Thyroid gland (tissue), 4 donors: ENCODE measurements at regions not wholly inside any gene's neighbourhood (a gene's known extent, or its start where the extent isn't known, plus 50 kb on each side); places are given as distances from the start of the nearest gene placed in this dataset.
"Not testable (repeated sequence)": the region's sequence is repeated elsewhere in the genome, so short reads cannot be mapped to it uniquely, and the experiment has no call there.

Experiments
- DNase-seq, 2 donors: peaks; one replicate each; pipeline ENCODE4 v3.0.0-alpha.2; 2019
- H3K27ac ChIP-seq, 3 donors: fragments of 200-600 bp; sonication (generic); 1 replicate in 2 of 3; 2 replicates in 1 of 3; pipeline ENCODE4 v1.5.1; 2016 to 2019; ENCODE audit warnings: mild to moderate bottlenecking in 1 of 3, moderate library complexity in 1 of 3
- H3K27me3 ChIP-seq: fragments of 200-600 bp; sonication (generic); one replicate; pipeline ENCODE4 v1.5.1; 2019
- H3K36me3 ChIP-seq, 2 donors: fragments of 200-600 bp; sonication (generic); one replicate each; pipeline ENCODE4 v1.5.1; 2016 to 2019
- H3K4me1 ChIP-seq, 2 donors: fragments of 200-600 bp; sonication (generic); one replicate each; pipeline ENCODE4 v1.5.1; 2017 to 2019
- H3K4me3 ChIP-seq, 3 donors: fragments of 200-600 bp; sonication (generic); replicated peaks in 1 of 3; 1 replicate in 2 of 3; 2 replicates in 1 of 3; pipeline ENCODE4 v1.5.1; 2016; ENCODE audit warnings: mild to moderate bottlenecking in 1 of 3
- H3K9me3 ChIP-seq: fragments of 200-600 bp; sonication (generic); one replicate; pipeline ENCODE4 v1.5.1; 2017
- POLR2A ChIP-seq, 2 donors: fragments of 450-650 bp; IDR thresholded peaks; one replicate each; pipeline ENCODE4 v1.6.1; 2017; ENCODE audit warnings: antibody characterized with exemption in 2 of 2, mild to moderate bottlenecking in 2 of 2, moderate library complexity in 1 of 2
- WGBS, 2 donors: methylation state at CpG; one replicate each; pipeline ENCODE4 v1.1.5; 2017; 5-methylcytosine and 5-hydroxymethylcytosine counted together
- intact Hi-C: fragments of 100-400 bp; cut with DNase I; formaldehyde crosslinking; loops from one replicate; pipeline ENCODE4 v1.15.1; 2023
- TF ChIP-seq, protein P1 (sequence below), 6 experiments: fragments of 200-600 bp in 3 of 6; fragments of 450-650 bp in 3 of 6; sonication (generic) in 3 of 6; IDR thresholded peaks; one replicate each; pipeline ENCODE4 v1.5.1; 2016 to 2019; ENCODE audit warnings: antibody characterized with exemption in 6 of 6, mild to moderate bottlenecking in 2 of 6, inconsistent platforms in 1 of 6, moderate library complexity in 1 of 6

DNA sequence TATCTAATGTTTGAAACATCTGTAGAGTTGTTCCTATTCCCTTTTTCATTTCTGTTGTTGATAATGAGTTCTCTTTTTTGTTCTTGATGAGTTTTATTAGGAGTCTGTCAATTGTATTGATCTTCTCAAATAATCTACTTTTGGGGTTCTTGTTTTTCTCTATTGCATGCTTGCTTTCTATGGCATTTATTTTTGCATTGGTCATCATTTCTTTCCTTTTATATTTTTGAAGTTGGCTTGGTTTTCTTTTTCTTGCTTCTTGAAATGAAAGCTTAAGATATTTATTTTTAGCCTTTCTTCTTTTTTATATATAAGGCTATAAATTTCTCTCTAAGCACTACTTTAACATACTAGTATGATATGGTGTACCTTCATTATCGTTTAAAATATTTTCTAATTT is 381.8 kb downstream of the NPHP4 start:
- WGBS, 2 donors, result 85 to 90% methylated on average over 1 of the region's 1 CpG
- intact Hi-C loops, result no loop called here
- TF ChIP-seq, protein P1, sequence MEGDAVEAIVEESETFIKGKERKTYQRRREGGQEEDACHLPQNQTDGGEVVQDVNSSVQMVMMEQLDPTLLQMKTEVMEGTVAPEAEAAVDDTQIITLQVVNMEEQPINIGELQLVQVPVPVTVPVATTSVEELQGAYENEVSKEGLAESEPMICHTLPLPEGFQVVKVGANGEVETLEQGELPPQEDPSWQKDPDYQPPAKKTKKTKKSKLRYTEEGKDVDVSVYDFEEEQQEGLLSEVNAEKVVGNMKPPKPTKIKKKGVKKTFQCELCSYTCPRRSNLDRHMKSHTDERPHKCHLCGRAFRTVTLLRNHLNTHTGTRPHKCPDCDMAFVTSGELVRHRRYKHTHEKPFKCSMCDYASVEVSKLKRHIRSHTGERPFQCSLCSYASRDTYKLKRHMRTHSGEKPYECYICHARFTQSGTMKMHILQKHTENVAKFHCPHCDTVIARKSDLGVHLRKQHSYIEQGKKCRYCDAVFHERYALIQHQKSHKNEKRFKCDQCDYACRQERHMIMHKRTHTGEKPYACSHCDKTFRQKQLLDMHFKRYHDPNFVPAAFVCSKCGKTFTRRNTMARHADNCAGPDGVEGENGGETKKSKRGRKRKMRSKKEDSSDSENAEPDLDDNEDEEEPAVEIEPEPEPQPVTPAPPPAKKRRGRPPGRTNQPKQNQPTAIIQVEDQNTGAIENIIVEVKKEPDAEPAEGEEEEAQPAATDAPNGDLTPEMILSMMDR (IDR thresholded peaks at IDR 0.05), result no peak
- TF ChIP-seq POLR2A (IDR thresholded peaks at IDR 0.05), result no peak
- Histone ChIP-seq H3K9me3 (no peaks in the 10 kb centered on the region), H3K27ac (no peak overlapping the region), H3K4me1 (no peaks in the 10 kb centered on the region), H3K27me3 (no peaks in the 10 kb centered on the region), H3K4me3 (no peak overlapping the region), H3K36me3 (no peaks in the 10 kb centered on the region)
- no peak for DNase-seq

DNA sequence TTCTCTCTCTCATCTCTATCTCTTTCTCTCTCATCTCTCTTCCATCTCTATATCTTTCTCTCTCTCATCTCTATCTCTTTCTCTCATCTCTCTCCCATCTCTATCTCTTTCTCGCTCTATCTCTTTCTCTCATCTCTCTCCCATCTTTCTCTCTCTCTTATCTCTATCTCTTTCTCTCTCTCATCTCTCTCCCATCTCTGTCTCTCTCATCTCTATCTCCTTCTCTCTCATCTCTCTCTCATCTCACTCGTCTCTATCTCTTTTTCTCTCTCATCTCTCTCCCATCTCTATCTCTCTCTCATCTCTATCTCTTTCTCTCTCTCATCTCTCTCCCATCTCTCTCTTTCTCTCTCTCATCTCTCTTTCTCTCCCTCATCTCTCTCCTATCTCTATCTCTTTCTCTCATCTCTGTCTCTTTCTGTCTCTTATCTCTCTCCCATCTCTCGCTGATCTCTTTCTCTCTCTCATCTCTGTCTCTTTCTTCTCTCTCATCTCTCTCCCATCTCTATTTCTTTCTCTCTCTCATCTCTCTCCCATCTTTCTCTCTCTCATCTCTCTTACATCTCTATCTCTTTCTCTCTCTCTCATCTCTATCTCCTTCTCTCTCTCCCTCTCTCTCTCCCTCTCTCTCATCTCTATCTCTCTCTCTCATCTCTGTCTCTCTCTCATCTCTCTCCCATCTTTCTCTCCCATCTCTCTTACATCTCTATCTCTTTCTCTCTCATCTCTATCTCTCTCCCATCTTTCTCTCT is 388.7 kb downstream of the NPHP4 start:
- Histone ChIP-seq H3K4me1 (no peaks in the 10 kb centered on the region), H3K27me3 (no peaks in the 10 kb centered on the region)

DNA sequence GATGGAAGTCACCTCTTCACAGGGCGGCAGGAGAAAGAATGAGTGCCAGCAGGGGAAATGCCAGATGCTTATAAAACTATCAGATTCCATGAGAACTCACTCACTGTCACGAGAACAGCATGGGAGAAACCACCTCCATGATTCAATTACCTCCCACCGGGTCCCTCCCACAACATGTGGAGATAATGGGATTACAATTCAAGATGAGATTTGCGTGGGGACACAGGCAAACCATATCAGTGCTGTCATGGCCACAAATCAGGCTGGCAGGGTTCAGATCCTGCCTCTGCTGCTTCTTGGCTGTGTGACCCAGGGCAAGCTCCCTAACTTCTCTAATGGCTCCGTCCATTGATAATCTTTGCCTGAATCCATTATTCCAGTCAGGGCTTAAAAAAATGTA is 389.5 kb downstream of the NPHP4 start:
- DNase-seq, intact Hi-C loops: not testable (repeated sequence)

More for the DNA sequence above, 388.7 kb downstream of the NPHP4 start:
- no peak overlapping the region for H3K27ac ChIP-seq
- no peaks in the 10 kb centered on the region for H3K9me3 ChIP-seq
- WGBS, 2 donors, result 82 to 83% methylated on average over 3 of the region's 3 CpGs
- no peak overlapping the region for H3K4me3 ChIP-seq
- TF ChIP-seq, protein P1 (IDR thresholded peaks at IDR 0.05), result no peak
- TF ChIP-seq POLR2A (IDR thresholded peaks at IDR 0.05), result no peak
- no peak for DNase-seq
- H3K36me3 ChIP-seq, result no peaks in the 10 kb centered on the region
- intact Hi-C loops, result no loop called here

DNA sequence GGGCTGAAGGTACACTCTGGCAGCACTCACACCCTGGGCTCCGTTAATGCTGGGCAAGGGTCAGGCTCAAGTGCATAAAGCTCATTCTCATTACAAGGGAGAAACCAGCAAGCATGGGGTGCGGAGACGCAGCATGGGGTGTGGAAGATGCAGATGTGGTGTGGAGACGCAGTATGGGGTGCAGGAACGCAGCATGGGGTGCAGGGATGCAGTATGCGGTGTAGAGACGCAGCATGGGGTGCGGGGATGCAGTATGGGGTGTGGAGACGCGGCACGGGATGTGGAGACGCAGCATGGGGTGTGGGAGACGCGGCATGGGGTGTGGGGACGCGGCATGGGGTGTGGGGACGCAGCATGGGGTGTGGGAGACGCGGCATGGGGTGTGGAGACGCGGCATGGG is 390.7 kb downstream of the NPHP4 start:
- H3K27me3 ChIP-seq, result no peaks in the 10 kb centered on the region
- H3K27ac ChIP-seq, result no peak overlapping the region
- DNase-seq, result no peak
- TF ChIP-seq POLR2A (IDR thresholded peaks at IDR 0.05), result no peak
- TF ChIP-seq, protein P1 (IDR thresholded peaks at IDR 0.05), result no peak
- H3K4me3 ChIP-seq, result no peak overlapping the region
- H3K36me3 ChIP-seq, result no peaks in the 10 kb centered on the region
- intact Hi-C loops, result no loop called here
- 78 to 83% methylated on average over 21 of the region's 21 CpGs for WGBS, 2 donors
- no peaks in the 10 kb centered on the region for H3K9me3 ChIP-seq
- H3K4me1 ChIP-seq, result no peaks in the 10 kb centered on the region

More for the DNA sequence above, 389.5 kb downstream of the NPHP4 start:
- not testable (repeated sequence) for H3K9me3 ChIP-seq, H3K27me3 ChIP-seq, H3K4me3 ChIP-seq, H3K4me1 ChIP-seq, H3K27ac ChIP-seq, H3K36me3 ChIP-seq
- WGBS, 2 donors, result 46 to 53% methylated on average over 4 to 5 of the region's 5 CpGs

DNA sequence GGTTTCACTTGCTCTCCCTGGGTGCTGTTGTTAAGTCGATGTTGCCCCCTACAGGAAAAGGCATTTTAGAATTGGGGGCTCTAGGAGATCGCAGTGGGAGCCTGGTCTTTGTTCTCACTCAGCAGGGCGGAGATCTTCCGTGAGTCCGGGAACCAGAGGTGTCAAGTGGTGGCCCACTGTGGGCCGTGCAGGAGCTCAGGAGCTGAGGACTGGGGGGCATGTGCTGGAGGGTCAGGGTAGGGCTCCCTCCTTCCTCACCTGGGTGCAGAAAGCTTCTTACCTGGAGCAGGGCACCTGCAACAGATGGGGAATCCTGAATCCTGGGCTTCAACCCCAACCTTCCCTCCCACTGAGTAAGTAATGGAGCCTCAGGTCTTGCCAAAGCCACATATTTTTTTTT is 392.7 kb downstream of the NPHP4 start:
- TF ChIP-seq, protein P1 (IDR thresholded peaks at IDR 0.05), result no peak
- no peak for TF ChIP-seq POLR2A (IDR thresholded peaks at IDR 0.05)
- Histone ChIP-seq H3K27me3 (no peaks in the 10 kb centered on the region), H3K27ac (no peak overlapping the region), H3K36me3 (no peaks in the 10 kb centered on the region), H3K4me1 (no peaks in the 10 kb centered on the region), H3K4me3 (no peak overlapping the region), H3K9me3 (no peaks in the 10 kb centered on the region)
- no peak for DNase-seq
- intact Hi-C loops, result no loop called here
- WGBS, 2 donors, result 74 to 84% methylated on average over 6 of the region's 6 CpGs
